ENCODE measurements at regions not wholly inside any gene's neighbourhood (a gene's known extent, or its start where the extent isn't known, plus 50 kb on each side); places are given as distances from the start of the nearest gene placed in this dataset.
"Not testable (repeated sequence)": the region's sequence is repeated elsewhere in the genome, so short reads cannot be mapped to it uniquely, and the experiment has no call there.

DNA sequence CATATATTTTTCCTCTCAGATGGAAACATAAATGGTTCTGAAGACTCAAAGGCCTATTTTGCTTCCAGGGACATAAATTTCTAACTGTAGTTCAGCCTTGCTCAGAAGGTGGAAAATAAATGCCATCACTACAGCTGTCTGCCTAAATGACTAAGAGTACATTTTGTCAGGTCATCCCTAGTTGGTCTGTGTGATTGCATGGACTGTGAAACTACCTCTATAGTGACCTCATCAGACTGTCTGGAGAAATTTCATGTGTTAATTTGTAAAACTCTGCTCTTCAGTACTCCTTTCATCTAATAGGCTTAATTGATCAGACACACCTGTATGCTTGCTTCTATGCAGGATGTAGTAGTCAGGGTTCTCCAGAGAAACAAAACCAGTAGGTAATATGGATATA lies 886.9 kb downstream of the AMY1C start:
- Histone ChIP-seq H3K27me3 (ENCODE audit: control insufficient read depth in 4 of 4, insufficient read depth in 4 of 4, low read length in 3 of 4) (peaks cover 0 to 2% (median 0%) of the 10 kb centered on the region in 4 donors), H3K27ac (ENCODE audit: low read depth in 1 of 2, low read length in 2 of 2) (no peak overlapping the region), H3K4me1 (ENCODE audit: control insufficient read depth in 4 of 4, insufficient read depth in 4 of 4, low read length in 3 of 4) (no peaks in the 10 kb centered on the region), H3K9ac (ENCODE audit: low read depth in 1 of 2, low read length in 2 of 2) (no peak overlapping the region), H3K36me3 (ENCODE audit: control insufficient read depth in 4 of 4, insufficient read depth in 3 of 4, low read depth in 1 of 4, low read length in 3 of 4) (no peaks in the 10 kb centered on the region), H3K9me3 (ENCODE audit: control insufficient read depth in 4 of 4, low read length in 3 of 4) (no peaks in the 10 kb centered on the region), H3K4me3 (ENCODE audit: low read depth in 1 of 3, low read length in 3 of 3) (no peak overlapping the region)
- TF ChIP-seq TAF1 (conservative IDR thresholded peaks at IDR 0.05) = no peak
- no peak for TF ChIP-seq RAD21 (IDR thresholded peaks at IDR 0.05)
- TF ChIP-seq NR2F2 (IDR thresholded peaks at IDR 0.05) = no peak
- no peak for DNase-seq (ENCODE audit: low spot score)

DNA sequence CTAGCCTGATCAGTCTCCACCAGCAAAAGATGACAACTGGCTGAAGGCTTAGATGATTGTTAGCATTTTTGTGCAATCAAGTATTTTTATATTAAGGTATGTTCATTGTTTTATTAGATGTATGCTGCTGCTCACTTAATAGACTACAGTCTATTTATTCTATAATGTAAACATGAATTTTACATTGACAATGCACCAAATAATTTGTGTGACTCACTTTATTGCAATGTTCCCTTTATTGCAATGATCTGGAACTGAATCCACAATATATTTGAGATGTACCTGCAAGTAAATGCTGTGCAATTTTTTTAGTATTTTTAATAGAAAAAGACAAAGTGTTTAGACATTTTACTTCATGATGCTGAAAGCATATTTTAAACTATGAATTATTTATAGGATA lies 896.5 kb downstream of the AMY1C start:
- DNase-seq (ENCODE audit: low spot score) = no peak
- Histone ChIP-seq H3K27ac (ENCODE audit: low read depth in 1 of 2, low read length in 2 of 2) (no peak overlapping the region), H3K36me3 (ENCODE audit: control insufficient read depth in 4 of 4, insufficient read depth in 3 of 4, low read depth in 1 of 4, low read length in 3 of 4) (no peaks in the 10 kb centered on the region), H3K9me3 (ENCODE audit: control insufficient read depth in 4 of 4, low read length in 3 of 4) (no peaks in the 10 kb centered on the region), H3K27me3 (ENCODE audit: control insufficient read depth in 4 of 4, insufficient read depth in 4 of 4, low read length in 3 of 4) (peaks cover 0 to 2% (median 0%) of the 10 kb centered on the region in 4 donors), H3K9ac (ENCODE audit: low read depth in 1 of 2, low read length in 2 of 2) (no peak overlapping the region), H3K4me3 (ENCODE audit: low read depth in 1 of 3, low read length in 3 of 3) (no peak overlapping the region), H3K4me1 (ENCODE audit: control insufficient read depth in 4 of 4, insufficient read depth in 4 of 4, low read length in 3 of 4) (no peaks in the 10 kb centered on the region)
- no peak for TF ChIP-seq HNF4G (IDR thresholded peaks at IDR 0.05)
- TF ChIP-seq FOXA1 (IDR thresholded peaks at IDR 0.05) = no peak
- no peak for TF ChIP-seq SP1 (IDR thresholded peaks at IDR 0.05)
- TF ChIP-seq JUND (IDR thresholded peaks at IDR 0.05) = no peak
- TF ChIP-seq TAF1 (conservative IDR thresholded peaks at IDR 0.05) = no peak
- TF ChIP-seq, protein P1, sequence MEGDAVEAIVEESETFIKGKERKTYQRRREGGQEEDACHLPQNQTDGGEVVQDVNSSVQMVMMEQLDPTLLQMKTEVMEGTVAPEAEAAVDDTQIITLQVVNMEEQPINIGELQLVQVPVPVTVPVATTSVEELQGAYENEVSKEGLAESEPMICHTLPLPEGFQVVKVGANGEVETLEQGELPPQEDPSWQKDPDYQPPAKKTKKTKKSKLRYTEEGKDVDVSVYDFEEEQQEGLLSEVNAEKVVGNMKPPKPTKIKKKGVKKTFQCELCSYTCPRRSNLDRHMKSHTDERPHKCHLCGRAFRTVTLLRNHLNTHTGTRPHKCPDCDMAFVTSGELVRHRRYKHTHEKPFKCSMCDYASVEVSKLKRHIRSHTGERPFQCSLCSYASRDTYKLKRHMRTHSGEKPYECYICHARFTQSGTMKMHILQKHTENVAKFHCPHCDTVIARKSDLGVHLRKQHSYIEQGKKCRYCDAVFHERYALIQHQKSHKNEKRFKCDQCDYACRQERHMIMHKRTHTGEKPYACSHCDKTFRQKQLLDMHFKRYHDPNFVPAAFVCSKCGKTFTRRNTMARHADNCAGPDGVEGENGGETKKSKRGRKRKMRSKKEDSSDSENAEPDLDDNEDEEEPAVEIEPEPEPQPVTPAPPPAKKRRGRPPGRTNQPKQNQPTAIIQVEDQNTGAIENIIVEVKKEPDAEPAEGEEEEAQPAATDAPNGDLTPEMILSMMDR (IDR thresholded peaks at IDR 0.05; ENCODE audit: low read depth, low read length, missing input control) = no peak
- TF ChIP-seq RAD21 (IDR thresholded peaks at IDR 0.05) = no peak
- no peak for TF ChIP-seq FOXA2 (IDR thresholded peaks at IDR 0.05)
- no peak for TF ChIP-seq HNF4A (conservative IDR thresholded peaks at IDR 0.05)
- TF ChIP-seq, protein P2, sequence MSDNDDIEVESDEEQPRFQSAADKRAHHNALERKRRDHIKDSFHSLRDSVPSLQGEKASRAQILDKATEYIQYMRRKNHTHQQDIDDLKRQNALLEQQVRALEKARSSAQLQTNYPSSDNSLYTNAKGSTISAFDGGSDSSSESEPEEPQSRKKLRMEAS (IDR thresholded peaks at IDR 0.05) = no peak
- TF ChIP-seq, protein P3, sequence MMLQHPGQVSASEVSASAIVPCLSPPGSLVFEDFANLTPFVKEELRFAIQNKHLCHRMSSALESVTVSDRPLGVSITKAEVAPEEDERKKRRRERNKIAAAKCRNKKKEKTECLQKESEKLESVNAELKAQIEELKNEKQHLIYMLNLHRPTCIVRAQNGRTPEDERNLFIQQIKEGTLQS (IDR thresholded peaks at IDR 0.05) = no peak
- TF ChIP-seq GABPA (IDR thresholded peaks at IDR 0.05 in 1 of 2, conservative IDR thresholded peaks at IDR 0.05 in 1 of 2) = no peak
- TF ChIP-seq, protein P4, sequence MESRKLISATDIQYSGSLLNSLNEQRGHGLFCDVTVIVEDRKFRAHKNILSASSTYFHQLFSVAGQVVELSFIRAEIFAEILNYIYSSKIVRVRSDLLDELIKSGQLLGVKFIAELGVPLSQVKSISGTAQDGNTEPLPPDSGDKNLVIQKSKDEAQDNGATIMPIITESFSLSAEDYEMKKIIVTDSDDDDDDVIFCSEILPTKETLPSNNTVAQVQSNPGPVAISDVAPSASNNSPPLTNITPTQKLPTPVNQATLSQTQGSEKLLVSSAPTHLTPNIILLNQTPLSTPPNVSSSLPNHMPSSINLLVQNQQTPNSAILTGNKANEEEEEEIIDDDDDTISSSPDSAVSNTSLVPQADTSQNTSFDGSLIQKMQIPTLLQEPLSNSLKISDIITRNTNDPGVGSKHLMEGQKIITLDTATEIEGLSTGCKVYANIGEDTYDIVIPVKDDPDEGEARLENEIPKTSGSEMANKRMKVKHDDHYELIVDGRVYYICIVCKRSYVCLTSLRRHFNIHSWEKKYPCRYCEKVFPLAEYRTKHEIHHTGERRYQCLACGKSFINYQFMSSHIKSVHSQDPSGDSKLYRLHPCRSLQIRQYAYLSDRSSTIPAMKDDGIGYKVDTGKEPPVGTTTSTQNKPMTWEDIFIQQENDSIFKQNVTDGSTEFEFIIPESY (IDR thresholded peaks at IDR 0.05) = no peak
- TF ChIP-seq NR2F2 (IDR thresholded peaks at IDR 0.05) = no peak

DNA sequence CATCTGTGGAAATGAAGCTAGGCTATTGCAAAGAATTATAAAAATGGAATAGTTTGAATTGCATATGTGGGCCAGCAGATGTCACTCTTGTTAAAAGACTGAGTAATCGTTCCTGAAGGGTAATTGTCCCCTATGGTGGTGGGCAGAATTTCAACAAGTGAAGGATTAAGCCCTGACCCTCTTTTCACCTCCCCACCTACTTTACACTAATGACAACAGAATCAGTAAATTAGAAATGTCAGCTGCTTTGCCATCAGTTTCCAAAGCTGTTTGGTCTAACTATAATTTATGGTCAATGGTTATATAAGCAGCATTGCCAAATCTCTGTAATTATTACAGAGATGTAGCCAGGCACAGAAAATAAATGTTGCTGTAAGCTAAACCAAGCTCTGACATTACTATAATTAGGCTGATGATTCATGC lies 898.6 kb downstream of the AMY1C start:
- Histone ChIP-seq H3K27ac (ENCODE audit: low read depth in 1 of 2, low read length in 2 of 2) (no peak overlapping the region), H3K9me3 (ENCODE audit: control insufficient read depth in 4 of 4, low read length in 3 of 4) (no peaks in the 10 kb centered on the region), H3K9ac (ENCODE audit: low read depth in 1 of 2, low read length in 2 of 2) (no peak overlapping the region), H3K4me1 (ENCODE audit: control insufficient read depth in 4 of 4, insufficient read depth in 4 of 4, low read length in 3 of 4) (no peaks in the 10 kb centered on the region), H3K4me3 (ENCODE audit: low read depth in 1 of 3, low read length in 3 of 3) (no peak overlapping the region), H3K36me3 (ENCODE audit: control insufficient read depth in 4 of 4, insufficient read depth in 3 of 4, low read depth in 1 of 4, low read length in 3 of 4) (no peaks in the 10 kb centered on the region), H3K27me3 (ENCODE audit: control insufficient read depth in 4 of 4, insufficient read depth in 4 of 4, low read length in 3 of 4) (no peaks in the 10 kb centered on the region)
- WGBS = 0% methylated on average over 1 of the region's 1 CpG
- TF ChIP-seq RAD21 (IDR thresholded peaks at IDR 0.05) = peak; percentile 21 to 41
- no peak for TF ChIP-seq JUND (IDR thresholded peaks at IDR 0.05)
- no peak for DNase-seq (ENCODE audit: low spot score)

DNA sequence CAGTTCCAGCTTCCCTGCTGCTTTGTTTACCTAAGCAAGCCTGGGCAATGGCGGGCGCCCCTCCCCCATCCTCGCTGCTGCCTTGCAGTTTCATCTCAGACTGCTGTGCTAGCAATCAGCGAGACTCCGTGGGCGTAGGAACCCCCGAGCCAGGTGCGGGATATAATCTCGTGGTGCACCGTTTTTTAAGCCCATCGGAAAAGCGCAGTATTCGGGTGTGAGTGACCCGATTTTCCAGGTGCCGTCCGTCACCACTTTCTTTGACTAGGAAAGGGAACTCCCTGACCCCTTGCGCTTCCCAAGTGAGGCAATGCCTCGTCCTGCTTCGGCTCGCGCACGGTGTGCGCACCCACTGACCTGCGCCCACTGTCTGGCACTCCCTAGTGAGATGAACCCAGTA lies 914.7 kb downstream of the AMY1C start:
- 80% methylated on average over 24 of the region's 24 CpGs for WGBS
- H3K36me3 ChIP-seq (ENCODE audit: control insufficient read depth in 4 of 4, insufficient read depth in 3 of 4, low read depth in 1 of 4, low read length in 3 of 4); H3K4me1 ChIP-seq (ENCODE audit: control insufficient read depth in 4 of 4, insufficient read depth in 4 of 4, low read length in 3 of 4); H3K9me3 ChIP-seq (ENCODE audit: control insufficient read depth in 4 of 4, low read length in 3 of 4); H3K27me3 ChIP-seq (ENCODE audit: control insufficient read depth in 4 of 4, insufficient read depth in 4 of 4, low read length in 3 of 4); H3K4me3 ChIP-seq (ENCODE audit: low read depth in 1 of 3, low read length in 3 of 3); H3K9ac ChIP-seq (ENCODE audit: low read depth in 1 of 2, low read length in 2 of 2); H3K27ac ChIP-seq (ENCODE audit: low read depth in 1 of 2, low read length in 2 of 2); DNase-seq (ENCODE audit: low spot score): not testable (repeated sequence)

All from liver (tissue), 8 donors.